Midbrain (tissue), 1 donor: ENCODE measurements at regions not wholly inside any gene's neighbourhood (a gene's known extent, or its start where the extent isn't known, plus 50 kb on each side); places are given as distances from the start of the nearest gene placed in this dataset.
"Not testable (repeated sequence)": the region's sequence is repeated elsewhere in the genome, so short reads cannot be mapped to it uniquely, and the experiment has no call there.

Source experiments
- DNase-seq: peaks from one replicate; lab custom pipeline; 2025; lab: John Stamatoyannopoulos, UW

DNA sequence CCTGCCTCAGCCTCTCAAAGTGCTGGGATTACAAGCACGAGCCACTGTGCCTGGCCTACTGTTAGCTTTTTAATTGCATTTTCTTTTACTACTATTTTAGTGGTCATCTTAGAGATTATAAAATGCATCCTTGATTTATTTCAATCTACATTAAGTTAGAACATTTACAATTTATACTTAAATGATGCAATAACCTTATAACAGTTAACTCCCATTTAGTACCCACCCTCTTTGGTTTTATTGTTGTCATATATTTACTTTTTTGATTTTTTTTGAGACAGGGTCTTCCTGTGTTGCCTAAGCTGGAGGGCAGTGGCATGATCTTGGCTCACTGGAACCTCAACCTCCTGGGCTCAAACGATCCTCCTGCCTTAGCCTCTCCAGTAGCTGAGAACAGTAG, 77.3 kb downstream of the PPCDC start:
- no peak for DNase-seq

DNA sequence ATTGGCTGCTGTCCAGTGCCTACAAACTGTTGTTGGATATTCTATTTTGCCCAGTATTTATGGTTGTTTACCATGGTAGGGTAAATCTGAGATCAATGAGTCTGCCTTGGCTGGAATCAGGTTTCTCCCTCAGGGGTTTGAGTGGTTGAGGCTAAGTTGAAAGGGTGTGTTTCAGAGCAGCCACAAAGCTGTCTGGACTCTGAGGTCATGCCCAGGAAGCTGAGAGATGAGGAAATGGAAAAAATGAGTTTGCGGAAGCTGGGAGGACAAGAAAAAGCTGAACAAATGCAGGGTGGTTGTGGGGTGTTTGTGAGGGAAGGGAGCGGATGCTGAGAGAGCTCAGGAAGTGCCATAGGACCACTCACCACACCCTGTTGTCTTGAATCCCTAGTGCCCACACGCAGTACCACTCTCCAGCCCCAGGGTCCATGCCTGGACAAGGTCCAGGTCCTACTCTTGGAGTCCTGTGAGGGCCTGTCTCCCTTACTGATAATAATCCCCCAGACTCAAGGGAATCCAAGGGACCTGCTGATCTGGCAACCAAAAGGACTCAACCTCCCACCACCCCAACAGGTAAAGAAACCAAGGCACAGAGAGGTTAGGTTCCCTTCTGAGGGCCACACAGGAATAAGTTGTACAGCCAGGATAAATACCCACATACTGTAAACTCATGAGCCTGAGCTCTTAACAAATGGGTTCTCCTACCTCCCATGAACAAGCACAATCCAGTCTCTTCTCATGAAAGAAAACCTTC, 81.6 kb downstream of the PPCDC start:
- DNase-seq = peak; percentile 15

DNA sequence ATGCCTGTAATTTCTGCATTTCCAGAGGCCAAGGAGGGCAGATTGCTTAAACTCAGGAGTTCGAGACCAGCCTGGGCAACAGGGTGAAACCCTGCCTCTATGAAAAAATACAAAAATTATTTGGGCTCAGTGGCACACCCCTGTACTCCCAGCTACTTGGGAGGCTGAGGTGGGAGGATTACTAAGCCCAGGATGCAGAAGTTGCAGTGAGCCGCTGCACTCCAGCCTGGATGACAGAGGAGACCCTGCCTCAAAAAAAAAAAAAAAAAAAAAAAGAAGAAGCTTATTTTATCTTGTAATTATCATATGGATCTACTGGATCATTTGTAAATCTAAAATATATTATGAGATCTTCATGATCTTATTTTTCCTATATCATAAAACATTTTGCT, 84.1 kb downstream of the PPCDC start:
- no peak for DNase-seq

DNA sequence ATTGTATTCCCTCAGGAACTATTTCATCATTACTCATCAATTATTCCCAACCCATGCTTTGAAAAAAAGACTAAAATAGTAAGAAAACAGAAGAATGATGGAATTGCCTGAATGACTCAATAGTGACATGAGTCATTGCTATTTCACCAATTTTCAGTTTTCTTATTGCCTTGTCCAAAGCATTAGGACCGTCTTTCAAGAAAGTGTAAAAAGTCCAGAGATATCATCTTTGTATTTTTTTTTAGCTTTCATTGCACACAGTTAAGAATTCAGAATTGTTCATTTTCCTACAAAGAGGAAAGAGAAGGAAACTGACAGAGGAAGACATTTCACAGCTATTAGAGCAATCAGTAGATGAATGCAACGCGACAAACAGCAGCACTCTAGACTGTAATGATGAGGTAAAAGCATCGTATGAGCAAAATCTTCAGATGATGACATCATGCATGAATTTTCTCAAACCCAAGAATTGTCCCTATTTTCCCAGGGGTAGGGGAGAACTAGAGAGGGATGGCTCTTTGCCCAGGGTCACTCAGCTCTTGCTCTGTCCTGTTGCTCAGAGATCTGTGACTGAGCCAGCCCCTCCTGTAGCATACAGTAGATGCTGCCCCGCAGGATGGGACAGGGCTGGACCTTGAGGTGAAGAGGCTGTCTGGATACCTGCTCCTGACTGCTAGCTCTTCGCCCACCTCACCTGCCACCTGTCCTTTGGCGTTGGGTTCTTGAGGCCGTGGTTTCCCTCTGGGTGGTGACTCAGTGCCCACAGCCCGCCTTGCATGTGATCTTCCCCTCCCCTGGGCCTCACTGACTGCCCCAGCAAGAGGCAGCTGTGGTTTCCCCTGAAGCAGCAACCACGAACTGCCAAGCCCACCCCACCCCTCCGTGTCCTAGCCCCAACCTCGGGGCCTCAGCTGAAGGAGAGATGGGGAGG, 84.8 kb downstream of the PPCDC start:
- DNase-seq = no peak

DNA sequence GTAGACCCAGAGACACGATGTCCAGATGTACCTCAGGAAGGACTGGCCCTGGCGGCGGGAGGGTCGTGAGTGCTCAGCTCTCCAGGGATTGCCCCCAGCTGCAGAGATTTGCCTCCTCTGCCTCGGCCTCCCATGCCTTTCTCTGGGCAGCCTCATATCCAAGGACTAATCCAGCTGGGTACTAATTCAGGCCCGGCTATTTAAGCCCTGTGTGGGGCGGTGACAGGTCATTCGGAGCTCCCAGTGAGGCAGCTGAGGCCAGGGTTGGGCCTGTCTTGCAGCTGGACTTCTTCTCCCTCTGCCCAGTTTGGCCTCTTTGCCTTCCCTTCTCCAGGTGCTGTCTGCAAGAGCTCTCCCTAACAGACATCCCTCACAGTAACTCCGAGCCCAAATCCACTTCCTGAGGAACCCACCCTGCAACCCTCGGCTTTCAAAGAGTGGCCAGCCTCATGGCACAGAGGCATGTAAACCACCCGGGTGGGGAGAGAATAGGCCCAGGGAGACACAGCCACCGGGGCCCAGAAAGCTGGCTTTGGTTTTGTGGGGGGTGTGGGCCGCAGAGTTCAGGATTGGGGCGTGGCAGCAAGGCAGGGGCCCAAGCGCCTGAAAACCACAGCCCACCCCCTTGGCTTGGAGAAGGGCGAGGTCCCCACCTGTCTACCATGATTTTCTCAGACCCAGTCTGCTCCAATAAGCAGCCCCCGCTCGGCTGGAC, 85.8 kb downstream of the PPCDC start:
- DNase-seq = no peak

DNA sequence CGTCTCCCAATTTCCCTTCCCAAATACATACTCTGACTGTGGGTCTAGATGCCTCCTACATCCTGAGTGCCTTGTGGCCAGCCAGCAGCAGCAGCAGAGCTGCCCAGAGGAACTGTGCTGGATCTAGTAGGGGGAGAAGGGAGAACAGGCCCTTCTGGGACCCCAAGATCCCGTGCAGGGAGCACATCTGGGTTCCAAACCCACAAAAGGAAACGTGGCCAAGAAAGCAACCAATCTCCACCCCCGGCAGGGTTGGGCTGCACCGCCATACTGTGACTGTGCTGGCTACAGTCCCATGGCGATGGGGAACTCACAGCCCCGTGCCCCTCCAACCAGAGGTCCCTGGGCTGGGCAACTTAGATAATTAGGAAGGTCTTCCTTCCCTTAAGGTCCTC, 86.3 kb downstream of the PPCDC start:
- DNase-seq = no peak

DNA sequence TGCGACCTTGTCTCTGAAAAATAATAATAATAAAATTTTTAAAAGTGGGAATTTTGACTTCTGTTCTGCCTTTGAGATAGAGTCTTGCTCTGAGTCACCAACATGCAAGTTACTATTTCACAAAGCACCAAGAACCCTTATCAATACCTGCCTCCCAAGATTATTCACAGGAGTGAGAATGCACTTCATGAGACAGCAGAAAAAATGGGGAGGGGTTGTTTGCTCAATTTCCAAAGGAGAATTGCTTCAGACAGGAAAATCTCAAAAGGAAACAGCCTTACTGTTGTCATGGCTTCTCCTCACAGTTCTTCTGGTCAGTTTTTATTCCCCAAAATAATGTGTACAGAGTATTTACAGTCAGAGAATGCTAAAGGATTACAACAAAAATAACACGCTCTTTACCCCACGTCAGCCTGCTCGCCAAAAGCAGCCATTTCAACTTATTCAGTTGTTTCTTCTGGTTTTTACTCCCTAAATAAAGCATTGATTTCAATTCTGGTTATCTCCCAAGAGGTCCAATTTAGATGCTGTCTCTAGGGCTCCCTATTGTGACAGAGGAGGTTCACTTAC, 89.0 kb downstream of the PPCDC start:
- no peak for DNase-seq

DNA sequence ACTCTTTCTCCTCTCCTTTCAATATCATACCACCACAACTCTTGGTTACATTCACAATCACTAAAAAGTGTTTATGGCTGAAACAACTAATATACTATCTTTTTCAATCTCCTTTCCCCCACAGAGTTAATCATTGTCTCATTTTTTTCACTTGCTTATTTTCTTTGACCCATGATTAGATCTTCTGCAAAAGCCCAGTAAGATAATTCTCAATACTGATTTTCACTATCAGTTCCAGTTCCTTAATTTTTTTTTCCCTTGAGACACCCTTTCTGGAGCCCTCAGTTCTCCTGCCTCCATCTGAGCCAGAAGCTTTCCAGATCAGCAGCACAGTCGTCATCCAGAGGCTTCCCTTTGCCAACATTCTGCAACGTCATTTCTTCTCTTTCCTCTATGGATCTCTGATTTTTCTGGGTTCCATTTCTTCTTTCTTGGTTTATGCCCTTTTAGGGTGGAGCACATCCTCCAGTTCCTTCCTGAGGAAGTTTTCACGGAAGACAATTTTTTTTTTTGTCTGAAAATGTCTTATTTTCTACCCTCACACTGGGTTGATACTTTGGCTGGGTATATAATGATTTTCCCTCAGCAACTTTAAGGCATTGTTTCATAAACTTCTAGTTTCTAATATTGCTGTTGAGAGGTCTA, 88.7 kb upstream of the C15orf39 start:
- DNase-seq = no peak

DNA sequence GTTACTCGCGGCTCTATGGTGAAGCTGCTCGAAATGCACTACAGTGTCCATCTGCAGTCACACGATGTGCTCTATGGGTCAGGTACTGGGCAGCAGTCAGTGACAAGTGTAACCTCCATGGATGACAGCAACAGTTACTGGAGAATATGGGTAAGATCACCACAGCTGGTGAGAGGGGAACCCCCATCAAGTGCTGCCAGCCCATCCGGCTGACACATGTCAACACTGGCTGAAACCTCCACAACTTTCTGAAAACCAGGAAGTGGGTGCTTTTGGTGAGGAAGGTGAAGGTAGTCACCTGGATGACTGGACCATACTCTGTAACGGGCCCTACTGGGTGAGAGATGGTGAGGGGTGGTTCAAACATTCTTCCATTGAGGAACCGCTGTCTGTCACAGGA, 87.4 kb upstream of the C15orf39 start:
- DNase-seq = no peak

DNA sequence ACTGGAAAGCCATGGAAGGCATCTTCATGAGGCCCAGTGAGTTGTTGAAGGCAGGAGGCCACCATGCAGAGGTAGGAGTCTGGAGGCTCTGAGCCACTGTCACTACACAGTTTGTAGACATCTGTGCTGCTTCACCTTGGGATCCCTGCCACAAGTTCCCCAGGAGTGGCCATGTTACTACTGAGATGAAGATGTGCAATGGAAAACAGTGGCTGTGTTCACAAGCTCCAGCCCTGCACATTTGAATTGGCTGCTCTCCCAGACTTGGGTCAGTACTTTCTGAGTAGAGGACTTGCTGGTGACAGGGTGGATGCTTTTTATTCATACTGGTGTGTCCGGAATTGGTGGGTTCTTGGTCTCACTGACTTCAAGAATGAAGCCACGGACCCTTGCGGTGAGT, 86.9 kb upstream of the C15orf39 start:
- DNase-seq = no peak

DNA sequence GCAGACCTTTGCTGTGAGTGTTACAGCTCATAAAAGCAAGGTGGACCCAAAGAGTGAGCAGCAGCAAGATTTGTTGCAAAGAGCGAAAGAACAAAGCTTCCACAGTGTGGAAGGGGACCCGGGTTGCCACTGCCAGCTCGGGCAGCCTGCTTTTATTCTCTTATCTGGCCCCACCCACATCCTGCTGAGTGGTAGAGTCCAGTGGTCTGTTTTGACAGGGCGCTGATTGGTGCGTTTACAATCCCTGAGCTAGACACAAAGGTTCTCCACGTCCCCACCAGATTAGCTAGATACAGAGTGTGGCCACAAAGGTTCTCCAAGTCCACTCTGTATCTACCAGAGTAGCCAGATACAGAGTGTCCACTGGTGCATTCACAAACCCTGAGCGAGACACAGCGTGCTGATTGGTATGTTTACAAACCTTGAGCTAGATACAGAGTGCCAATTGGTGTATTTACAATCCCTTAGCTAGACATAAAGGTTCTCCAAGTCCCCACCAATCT, 86.2 kb upstream of the C15orf39 start:
- DNase-seq = not testable (repeated sequence)

DNA sequence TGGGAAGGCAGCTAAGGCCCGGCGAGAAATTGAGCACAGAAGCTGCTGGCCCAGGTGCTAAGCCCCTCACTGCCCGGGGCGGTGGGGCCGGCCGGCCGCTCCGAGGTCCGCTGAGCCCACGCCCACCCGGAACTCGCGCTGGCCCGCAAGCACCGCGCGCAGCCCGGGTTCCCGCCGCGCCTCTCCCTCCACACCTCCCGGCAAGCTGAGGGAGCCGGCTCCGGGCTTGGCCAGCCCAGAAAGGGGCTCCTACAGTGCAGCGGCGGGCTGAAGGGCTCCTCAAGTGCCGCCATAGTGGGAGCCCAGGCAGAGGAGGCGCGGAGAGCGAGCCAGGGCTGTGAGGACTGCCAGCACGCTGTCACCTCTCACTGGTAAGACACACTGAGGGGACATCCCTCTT, 85.5 kb upstream of the C15orf39 start:
- not testable (repeated sequence) for DNase-seq

DNA sequence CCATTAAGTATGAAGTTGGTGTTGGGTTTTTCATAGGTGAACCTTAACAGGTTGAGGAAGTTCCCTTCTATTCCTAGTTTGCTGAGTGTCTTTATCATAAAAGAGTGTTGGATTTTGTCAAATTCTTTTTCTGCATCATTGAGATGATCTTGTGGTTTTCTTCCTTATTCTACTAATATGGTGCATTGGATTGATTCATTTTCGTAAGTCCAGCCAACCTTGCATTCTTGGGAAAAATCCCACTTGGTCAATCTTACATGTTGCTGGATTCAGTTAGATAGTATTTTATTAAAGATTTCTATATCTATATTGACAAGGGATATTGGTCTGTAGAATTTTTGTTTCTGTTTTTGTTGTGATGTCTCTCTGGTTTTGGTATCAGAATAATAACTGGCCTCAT, 83.7 kb upstream of the C15orf39 start:
- no peak for DNase-seq

DNA sequence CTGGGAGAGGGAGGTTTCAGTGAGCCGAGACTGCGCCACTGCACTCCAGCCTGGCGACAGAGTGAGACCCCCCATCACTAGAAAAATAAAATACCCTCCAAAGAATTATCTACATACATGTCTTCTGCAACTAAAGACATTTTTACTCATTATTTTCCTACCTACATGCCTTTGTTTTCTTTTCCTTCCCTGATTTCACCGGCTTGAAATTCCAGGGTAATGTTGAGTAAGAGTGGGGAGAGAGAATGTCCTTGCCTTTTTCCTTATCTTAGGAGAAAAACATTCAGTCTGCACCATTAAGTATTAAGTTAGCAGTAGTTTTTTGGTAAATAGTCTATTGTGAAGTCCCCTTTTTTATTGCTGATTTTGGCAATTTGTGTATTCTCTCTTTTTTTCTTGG, 82.4 kb upstream of the C15orf39 start:
- not testable (repeated sequence) for DNase-seq

DNA sequence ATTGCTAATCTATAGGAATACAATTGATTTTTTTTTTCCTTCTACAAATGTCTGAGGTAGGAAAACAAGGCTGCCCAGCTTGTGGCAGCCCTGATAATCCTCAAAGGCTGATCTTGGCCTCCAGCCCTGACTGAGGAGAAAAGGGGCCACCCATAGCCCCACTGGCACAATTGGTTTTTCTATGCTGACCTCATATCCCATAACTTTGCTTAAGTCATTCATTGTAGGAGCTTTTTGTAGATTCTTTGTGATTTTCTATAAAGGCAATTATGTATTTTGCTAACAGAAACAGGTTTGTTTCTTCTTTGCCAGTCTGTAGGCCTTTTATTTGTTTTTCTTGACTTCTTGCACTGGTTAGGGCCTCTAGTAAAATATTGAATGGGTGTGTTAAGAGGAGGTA, 80.2 kb upstream of the C15orf39 start:
- no peak for DNase-seq

DNA sequence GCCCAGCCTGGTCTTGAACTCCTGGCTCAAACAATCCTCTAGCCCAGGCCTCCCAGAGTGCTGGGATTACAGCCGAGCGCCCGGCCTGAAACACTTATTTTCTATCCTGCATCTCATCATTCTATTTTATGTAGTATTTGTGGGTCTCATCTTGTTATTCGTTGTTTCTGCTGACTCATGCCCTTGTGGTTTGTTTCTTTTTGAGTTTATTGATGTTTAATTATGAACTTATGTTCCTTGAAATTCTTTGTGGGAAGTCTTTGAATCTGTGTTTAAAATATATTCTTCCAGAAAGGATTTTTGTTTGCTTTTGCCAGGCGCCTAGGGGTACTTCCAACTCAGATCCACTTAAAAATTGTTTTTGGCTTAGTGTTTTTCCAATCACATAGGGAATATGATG, 78.3 kb upstream of the C15orf39 start:
- DNase-seq = no peak

DNA sequence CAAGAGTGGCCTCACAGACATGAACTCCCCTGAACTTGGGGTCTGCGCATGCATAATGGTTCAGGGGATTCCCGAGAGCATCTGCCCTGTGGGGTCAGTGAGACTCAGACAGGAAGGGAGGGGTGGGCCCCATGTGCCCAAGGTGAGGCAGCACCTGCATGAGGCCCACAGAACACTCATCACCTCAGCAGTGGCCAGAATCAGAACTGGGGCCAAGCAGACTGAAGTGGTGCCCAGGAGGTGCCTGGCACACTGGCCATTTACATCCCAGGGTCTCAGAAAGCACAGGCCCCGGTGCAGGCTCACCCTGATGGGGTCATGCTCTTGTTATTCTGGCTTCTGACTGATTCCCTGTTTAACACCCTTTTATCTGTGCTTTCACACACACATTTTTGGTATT, 77.4 kb upstream of the C15orf39 start:
- DNase-seq = not testable (repeated sequence)

DNA sequence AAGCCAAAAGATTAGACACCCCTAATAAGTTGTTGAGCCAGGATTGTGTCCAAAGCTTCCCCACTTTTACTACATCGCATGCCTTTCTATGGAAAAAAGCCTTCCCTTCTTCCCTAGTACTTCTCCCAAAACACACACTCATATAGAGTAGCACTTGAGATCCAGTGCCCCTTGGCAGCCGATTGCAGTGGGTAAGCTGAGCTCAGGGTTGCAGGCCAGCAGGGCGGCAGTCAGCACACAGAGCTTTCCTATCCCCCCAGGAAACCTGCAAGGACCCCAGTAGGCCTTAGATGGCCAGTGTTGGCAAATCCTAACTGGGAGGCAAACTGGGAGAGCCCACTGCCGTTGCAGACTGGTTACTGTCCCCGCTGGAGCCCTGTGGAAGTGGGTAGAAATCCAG, 75.7 kb upstream of the C15orf39 start:
- no peak for DNase-seq

DNA sequence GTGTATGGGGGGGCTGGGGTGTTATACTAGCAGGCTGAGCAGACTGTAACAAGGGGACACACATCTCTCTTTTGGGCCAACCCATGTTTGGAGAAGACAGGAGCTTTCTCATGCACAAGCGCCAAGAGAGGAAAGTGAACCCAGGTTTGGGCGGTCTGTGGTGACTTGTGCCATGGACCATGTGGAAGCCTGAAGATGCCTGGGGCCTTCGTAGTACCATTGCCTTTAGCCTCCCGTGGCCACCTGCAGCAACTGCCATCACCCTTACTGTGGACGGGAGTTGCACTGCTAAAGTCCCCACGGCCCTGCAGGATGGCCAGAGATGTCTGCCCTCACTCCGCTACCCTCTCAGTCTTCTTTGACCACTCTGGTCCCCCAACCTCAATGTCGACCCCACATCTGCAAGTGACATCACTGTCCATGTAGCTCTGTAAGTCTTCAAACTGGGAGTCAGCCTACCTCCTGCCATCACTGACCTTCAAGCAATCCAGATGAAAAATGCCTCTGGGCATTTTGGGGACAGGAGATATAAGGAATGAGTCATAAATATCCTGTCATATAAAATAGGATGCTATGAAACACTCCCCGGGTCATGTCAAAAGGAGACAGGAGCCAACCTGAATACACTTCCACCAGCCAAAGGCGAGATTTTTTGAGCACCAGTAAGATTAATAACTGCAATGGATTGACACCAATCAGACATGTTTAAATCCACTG, 74.7 kb upstream of the C15orf39 start:
- no peak for DNase-seq

DNA sequence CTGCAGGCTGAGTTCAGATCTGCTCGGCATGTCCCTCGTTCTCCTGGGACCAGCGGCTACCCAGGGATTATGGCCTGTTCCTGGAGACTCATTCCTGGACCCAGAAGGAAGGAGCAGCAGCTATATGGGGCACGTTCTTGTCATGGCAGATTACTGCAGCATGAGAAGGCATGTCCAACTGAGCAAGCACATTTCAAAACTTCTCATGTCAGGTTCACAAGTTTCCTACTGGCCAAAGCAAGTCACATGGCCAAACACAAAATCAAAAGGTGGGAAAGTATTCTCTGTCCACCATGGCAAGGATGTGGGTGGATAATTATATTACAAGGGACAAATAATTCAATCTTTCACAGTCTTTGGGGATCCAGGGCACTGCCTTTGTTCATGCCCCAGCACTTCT, 71.9 kb upstream of the C15orf39 start:
- DNase-seq = no peak

DNA sequence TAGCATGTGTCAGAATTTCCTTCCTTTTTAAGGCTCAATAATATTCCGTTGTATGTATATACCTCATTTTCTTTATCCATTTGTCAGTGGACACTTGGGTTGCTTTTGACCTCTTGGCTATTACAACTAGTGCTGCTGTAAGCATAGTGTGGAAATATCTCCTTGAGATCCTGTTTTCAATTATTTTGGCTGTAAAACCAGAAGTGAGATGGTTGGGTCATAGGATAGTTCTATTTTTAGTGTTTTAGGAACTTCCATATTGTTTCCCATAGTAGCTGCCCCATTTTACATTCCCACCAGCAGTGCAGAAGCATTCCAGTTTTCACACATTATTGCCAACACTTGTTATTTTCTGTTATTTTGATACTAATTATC, 70.4 kb upstream of the C15orf39 start:
- peak; percentile 10 for DNase-seq
